ENCODE measurements at regions not wholly inside any gene's neighbourhood (a gene's known extent, or its start where the extent isn't known, plus 50 kb on each side); places are given as distances from the start of the nearest gene placed in this dataset.

DNA sequence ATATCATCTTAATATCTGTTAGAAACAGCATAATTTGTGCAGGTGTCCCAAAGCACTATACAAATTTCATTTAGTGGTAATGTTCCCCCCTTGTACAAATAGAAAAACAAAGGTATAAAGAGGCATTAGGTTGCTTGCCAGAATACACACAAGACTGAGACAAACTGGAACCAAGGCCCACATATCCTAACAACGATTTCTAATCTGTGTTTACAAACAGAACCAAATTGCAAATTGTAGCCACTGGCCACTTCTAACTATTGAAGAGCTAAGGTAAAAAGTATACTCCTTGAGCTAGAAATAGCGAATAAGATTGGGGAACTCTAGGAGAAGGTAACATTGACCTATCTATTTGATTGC is 526.1 kb downstream of the KLF12 start:
- TF ChIP-seq, protein P1, sequence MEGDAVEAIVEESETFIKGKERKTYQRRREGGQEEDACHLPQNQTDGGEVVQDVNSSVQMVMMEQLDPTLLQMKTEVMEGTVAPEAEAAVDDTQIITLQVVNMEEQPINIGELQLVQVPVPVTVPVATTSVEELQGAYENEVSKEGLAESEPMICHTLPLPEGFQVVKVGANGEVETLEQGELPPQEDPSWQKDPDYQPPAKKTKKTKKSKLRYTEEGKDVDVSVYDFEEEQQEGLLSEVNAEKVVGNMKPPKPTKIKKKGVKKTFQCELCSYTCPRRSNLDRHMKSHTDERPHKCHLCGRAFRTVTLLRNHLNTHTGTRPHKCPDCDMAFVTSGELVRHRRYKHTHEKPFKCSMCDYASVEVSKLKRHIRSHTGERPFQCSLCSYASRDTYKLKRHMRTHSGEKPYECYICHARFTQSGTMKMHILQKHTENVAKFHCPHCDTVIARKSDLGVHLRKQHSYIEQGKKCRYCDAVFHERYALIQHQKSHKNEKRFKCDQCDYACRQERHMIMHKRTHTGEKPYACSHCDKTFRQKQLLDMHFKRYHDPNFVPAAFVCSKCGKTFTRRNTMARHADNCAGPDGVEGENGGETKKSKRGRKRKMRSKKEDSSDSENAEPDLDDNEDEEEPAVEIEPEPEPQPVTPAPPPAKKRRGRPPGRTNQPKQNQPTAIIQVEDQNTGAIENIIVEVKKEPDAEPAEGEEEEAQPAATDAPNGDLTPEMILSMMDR (conservative IDR thresholded peaks at IDR 0.05; ENCODE audit: low read depth, low read length) = no peak
- no peak for TF ChIP-seq RFX5 (IDR thresholded peaks at IDR 0.05; ENCODE audit: low read depth, low read length)
